H54 (cell line): ENCODE measurements at regions not wholly inside any gene's neighbourhood (a gene's known extent, or its start where the extent isn't known, plus 50 kb on each side); places are given as distances from the start of the nearest gene placed in this dataset.

Experiments
- DNase-seq: peaks from one replicate; pipeline ENCODE4 v3.0.0; 2011; ENCODE audit warnings: low spot score, mixed read lengths; ENCODE audit not compliant: insufficient read length
- FAIRE-seq: peaks from 3 replicates; lab custom pipeline; 2011; peaks lifted over from hg19 to GRCh38; lab: Jason Lieb, UNC
- POLR2A ChIP-seq: IDR thresholded peaks from 2 replicates; pipeline ENCODE4 v1.6.1; 2011; ENCODE audit warnings: low read depth, mild to moderate bottlenecking, low read length

DNA sequence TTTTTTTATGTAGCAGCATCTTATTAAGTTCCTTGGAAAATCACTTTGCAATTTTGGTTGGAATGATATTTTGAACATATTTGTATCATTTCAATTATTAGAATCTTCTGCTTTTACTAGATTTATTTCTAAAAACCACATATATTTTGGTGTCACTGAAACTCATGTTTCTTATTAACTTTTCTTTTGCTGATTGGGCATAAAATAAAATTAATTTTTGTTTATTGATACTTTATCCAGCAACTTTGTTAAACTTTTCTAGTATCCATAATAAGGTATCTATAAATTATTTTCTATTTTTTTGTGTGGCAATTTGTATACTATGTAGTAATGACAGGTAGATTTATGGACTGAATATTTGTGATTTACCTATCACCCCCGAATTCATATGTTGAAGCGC, 556.4 kb upstream of the ATXN8OS start:
- FAIRE-seq, result no peak
- no peak for TF ChIP-seq POLR2A

DNA sequence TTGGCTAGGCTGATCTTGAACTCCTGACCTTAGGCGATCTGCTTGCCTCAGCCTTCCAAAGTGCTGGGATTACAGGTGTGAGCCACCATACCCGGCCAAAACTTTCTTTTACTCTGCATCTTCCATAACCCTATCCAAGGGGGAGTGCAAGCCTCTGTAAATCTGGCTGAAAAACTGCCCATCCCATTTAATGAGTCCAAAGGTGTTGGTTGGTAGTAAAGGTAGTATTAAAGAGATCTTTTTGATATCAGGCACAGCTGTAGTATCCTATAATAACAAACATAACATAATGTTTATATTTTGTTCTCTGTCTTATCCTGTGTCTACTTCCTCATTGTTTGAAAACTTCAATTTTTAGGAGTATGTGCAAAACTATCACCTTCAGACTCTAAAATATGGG, 559.8 kb upstream of the ATXN8OS start:
- TF ChIP-seq POLR2A, result no peak
- FAIRE-seq (no peak), DNase-seq (no peak)

More for the DNA sequence above, 556.4 kb upstream of the ATXN8OS start:
- no peak for DNase-seq

- no peak for FAIRE-seq
- no peak for TF ChIP-seq POLR2A
- DNase-seq, result no peak
Measured at GRCh38 chr13:69545551-69545950, 562.1 kb upstream of the ATXN8OS start.

DNA sequence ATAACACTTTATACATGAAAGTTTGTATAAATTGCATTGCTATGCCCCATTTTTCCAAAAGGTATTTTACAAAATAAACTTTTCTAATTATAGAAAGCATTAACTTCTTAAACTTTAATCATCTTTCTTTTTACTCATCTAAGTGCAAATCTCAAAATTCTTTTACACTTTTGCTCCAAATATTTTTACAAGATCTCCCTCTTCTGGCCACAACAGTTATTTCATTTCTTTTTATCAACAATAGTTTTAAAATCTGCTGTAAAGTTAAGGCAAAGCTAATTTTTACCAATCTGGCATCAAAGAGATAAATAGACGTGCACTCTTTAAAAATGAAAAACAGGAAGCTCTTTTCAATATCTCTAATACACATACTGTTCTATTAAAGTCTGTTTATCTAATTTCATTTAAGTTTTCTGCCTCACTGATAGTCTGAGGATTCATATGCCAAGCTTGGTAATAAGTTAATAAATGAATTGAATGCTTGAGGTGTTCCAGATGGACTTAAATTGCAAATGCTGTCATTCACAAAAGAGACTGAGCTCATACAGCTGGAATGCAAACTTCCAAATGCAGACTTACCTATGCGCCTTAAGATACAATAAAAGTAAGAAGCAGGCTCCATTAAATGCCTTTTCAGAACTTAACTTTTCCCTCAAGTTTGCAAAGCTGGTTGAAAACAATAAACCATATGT, 583.0 kb upstream of the ATXN8OS start:
- no peak for FAIRE-seq
- DNase-seq, result no peak
- TF ChIP-seq POLR2A, result no peak

GRCh38 chr13:69496981-69497380, 610.6 kb upstream of the ATXN8OS start:
- no peak for DNase-seq
- TF ChIP-seq POLR2A, result no peak
- FAIRE-seq, result no peak

GRCh38 chr13:69495096-69495495, 612.5 kb upstream of the ATXN8OS start:
- DNase-seq (no peak), FAIRE-seq (no peak)
- no peak for TF ChIP-seq POLR2A

GRCh38 chr13:69487576-69487975, 620.0 kb upstream of the ATXN8OS start:
- FAIRE-seq (no peak), DNase-seq (no peak)
- no peak for TF ChIP-seq POLR2A

- FAIRE-seq (no peak), DNase-seq (no peak)
- no peak for TF ChIP-seq POLR2A
Measured at GRCh38 chr13:69485991-69486592, 621.5 kb upstream of the ATXN8OS start.

DNA sequence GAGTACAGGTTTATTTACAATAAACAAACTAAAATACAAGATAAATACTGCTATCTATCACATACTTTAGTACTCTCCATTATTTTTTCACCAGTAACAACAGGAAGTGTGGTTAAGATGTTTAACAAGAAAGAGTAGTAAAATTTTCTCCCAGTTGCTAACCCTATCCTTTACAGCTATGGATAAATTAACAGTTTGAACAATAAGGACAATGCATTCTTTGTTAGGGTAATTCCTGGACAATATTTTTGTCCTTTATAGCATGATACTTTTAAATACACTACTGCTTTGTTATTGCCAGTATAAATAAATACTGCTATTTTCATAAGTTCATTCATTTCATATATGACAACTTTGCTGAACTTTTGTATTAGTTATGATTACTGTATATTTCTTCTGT, 630.2 kb upstream of the ATXN8OS start:
- no peak for FAIRE-seq
- no peak for TF ChIP-seq POLR2A
- DNase-seq, result no peak

DNA sequence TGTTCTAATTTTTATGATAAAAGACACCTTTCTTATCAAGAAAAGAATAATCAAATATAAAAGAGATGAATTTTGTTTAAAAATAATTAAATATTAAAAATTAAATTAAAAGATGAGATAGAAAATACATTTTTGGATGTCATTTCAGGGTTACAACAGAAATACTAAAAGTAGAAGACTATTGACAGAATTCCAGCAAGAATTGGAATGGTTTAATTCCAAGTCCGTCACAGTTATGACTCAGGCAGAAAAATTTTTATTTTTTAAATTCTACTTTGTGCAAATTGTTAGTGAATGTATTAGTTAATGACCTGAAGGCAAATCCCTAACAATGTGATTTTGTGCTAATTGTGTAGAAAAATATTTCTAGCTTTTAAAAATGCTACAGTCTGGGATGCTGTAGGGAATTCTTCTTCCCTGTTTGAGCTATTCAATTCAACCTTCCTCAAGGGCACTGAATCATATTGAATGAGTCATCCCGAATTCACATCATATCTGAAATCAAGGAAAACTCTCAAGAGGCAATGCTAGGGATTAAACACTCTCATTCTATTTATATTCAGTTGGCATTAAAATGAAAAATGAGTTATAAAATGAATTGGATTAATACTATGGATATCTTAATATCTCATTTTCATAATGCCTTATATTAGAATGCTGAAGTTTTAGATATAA, 633.5 kb upstream of the ATXN8OS start:
- FAIRE-seq (peak; percentile 27), DNase-seq (peak; percentile 3)

DNA sequence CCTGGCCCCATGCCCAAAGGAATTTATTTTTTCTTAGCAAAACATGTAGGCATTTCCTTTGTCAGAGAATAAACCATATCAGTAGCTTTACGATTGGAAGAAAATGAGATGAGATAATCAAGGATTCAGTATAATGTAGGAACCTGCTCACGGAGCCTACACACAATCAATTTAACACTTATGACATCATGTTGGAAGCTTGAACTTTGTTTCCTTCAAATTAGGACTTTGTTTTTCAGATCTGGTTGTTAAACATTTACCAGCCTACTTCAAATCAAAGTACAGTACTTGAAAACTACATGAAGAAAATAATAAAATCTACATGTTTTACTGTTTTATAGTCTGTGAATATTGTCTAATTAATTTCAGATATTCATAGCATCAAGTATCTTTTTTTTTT, 639.0 kb upstream of the ATXN8OS start:
- no peak for FAIRE-seq
- no peak for DNase-seq
- no peak for TF ChIP-seq POLR2A

More for the DNA sequence above, 633.5 kb upstream of the ATXN8OS start:
- TF ChIP-seq POLR2A, result no peak

DNA sequence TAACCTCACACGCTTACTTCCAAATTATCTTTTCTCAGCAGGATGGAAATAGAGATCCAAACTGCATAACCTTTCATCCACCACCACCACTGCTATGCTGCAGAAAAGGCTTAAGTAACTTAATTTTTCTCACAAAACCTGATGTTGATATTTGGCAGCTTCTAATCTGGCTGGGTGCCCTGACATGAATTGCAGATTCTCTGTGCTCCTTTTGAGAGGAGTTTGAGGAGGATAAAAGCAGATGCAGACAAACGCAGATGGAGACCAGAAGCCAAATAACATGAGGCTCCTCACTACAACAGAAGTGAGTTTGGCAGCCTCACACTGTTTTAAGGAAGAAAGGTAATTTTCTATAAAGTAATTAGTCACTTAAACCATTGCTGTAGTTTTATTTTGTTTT, 646.2 kb upstream of the ATXN8OS start:
- no peak for TF ChIP-seq POLR2A
- FAIRE-seq, result no peak
- no peak for DNase-seq

DNA sequence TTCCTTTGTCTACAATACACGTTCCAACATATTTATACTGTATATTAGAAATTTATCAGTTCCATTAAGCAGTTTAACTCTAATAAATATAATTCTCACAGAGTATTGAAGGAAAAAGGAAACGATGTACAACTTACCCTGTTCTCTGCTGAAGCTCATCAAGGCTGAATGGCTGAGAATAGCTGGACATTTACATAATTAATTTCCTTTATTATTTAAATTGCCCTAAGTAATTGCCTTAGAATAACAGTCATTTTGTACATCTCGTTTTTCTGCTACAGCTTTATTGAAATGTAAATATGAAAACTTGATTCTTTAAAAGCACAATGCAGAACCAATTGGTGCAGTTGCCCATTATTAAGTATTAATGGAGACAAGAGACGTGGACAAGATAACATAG, 648.3 kb upstream of the ATXN8OS start:
- no peak for TF ChIP-seq POLR2A
- DNase-seq (no peak), FAIRE-seq (no peak)

DNA sequence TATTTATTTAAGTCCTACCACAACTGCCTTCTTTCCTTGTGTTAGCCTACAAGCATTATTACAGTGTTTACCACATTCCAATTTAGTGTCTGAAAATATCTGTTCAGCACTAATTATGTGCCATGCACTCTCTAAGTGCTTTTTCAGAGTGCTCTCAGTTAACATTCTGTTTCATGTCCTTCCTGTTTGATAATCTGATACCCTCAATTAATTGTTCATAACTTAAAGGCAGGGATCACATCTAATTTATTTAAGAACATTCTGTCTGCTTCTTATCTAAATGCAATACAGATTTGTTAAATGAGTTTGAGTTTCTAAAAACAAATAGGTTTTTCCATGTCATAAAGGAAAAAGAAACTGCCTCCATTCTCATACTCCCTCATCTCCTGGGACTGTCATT, 649.6 kb upstream of the ATXN8OS start:
- DNase-seq (no peak), FAIRE-seq (no peak)
- TF ChIP-seq POLR2A, result no peak

DNA sequence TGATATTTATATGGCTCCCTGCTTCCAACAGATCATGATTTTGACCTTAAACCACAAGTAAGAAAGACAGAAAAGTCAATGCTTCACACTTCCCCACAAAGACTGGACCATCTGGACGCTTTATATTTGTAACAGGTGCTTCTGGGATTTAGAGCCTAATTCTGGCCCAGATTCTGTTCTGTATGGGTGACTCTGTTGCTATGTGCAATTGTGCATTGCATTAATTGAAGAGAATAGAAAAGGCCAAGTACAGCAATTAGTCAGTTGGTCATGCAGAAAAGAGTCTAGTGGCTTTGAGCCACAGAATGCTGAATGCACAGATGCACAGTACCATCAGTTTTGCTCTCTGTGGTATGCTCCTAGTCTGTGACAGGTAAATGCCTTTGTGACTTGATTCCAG, 657.4 kb upstream of the ATXN8OS start:
- no peak for FAIRE-seq
- TF ChIP-seq POLR2A, result no peak
- DNase-seq, result no peak

DNA sequence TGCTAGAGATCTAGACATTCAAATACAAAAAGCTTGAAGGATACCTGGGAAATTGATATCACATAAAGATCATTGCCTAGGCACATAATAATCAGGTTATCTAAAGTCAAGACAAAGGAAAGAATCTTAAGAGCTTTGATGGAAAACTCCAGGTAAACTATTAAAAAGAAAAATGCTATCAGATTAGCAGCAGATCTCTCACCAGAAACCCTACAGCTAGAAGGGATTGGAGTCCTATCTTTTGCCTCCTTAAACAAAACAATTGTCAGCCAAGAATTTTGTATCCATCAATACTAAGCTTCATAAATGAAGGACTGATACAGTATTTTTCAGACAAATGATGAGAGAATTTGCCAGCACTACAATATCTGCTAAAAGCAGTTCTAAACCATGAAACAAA, 682.4 kb upstream of the ATXN8OS start:
- TF ChIP-seq POLR2A, result no peak
- FAIRE-seq (no peak), DNase-seq (no peak)
